ENCODE measurements at regions not wholly inside any gene's neighbourhood (a gene's known extent, or its start where the extent isn't known, plus 50 kb on each side); places are given as distances from the start of the nearest gene placed in this dataset.

DNA sequence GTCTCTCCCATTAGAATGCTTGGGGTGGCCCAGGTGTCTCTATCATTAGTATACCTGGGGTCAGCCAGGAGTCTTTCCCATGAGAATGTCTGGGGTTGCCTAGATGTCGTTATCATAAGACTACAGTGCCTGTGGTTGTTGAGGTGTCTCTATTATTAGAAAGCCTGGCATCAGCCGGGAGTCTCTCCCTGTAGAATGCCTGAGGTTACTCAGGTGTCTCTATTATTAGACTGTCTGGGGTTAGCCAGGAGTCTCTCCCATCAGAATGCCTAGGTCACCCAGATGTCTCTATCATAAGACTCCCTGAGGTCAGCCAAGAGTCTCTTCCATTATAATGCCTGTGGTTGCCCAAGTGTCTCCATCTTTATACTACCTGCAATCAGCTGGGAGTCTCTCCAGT is 1541.1 kb downstream of the UQCRFS1 start:
- in situ Hi-C loops (cut with MboI; ENCODE audit: low sequenced_read_pairs): no loop called here

DNA sequence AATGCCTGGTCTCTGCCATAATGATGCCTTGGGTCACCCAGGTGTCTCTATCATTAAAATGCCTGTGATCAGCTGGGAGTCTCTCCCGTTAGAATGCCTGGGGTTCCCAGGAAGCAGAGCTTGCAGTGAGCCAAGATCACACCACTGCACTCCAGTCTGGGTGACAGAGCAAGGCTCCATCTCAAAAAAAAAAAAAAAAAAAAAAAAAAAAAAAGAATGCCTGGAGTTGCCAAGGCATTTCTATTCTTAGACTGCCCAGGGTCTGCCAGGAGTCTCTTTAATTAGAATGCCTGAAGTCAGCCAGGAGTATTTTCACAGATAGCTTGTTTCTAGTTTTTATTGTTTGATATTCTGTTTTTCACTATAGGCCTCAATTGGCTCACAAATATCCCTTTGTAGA is 1552.5 kb downstream of the UQCRFS1 start:
- in situ Hi-C loops (cut with MboI; ENCODE audit: low sequenced_read_pairs): no loop called here

DNA sequence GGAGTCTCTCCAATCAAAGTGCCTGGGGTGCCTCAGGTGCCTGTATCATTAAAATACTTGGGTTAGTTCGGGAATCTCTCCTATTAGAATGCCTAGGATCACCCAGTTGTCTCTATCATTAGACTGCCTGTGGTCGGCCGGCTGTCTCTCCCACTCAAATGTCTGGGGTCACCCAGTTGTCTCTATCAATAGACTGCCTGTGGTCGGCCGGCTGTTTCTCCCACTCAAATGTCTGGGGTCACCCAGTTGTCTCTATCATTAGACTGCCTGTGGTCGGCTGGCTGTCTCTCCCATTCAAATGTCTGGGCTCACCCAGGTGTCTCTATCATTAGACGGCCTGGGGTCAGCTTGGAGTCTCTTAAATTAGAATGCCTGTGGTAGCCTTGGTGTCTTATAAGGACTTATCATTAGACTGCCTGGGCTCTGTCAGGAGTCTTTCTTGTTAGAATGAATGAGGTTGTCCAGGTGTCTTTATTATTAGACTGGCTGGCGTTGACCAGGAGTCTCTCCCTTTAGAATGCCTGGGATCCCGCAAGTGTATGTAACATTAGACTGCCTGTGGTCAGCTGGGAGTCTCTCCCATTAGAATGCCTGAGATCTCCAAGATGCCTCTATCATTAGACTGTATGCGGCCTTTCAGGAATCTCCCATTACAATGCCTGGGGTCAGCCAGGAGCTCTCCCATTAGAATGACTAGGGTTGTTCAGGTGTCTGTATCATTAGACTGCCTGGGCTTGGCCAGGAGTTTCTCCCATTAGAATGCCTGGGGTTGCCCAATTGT is 1555.5 kb downstream of the UQCRFS1 start:
- in situ Hi-C loops (cut with MboI; ENCODE audit: low sequenced_read_pairs): no loop called here

DNA sequence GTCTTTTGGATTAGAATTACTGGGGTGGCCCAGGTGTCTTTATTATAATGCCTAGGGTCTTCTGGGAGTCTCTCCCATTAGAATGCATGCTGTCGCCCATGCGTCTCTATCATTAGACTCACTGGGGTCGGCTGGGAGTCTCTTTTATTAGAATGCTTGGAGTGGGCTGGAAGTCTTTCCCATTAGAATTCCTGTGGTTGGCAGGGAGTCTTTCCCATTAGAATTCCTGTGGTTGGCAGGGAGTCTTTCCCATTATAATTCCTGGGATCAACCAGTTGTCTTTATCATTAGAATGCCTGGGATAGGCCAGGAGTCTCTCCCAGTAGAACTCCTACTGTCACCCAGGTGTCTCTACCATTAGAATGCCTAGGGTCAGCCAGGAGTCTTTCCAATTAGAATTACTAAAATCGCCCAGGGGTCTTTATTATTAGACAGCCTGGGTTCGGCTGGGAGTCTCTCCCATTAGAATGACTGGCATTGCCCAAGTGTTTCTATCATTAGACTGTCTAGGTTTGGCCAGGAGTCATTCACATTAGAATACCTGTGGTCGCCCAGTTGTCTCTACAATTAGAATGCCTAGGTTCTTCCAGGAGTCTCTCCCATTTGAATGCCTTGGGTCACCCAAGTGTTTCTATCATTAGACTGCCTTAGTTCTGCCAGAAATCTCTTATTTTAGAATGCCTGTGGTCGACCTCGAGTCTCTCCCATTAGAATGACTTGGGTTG is 1558.5 kb downstream of the UQCRFS1 start:
- in situ Hi-C loops (cut with MboI; ENCODE audit: low sequenced_read_pairs): no loop called here

DNA sequence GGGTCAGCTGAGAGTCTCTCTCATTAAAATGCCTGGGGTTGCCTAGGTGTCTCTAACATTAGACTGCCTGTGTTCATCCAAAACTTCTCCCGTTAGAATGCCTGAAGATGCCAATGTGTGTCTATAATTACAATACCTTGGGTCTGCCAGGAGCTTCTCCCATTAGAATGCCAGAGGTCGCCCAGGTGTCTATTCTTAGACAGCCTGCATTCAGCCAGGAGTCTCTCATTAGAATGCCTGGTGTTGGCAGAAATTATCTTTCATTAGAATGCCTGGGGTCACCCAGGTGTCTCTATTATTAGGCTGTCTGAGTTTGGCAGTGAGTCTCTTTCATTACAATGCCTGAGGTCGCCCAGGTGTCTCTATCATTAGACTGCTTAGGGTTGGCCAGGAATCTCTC is 1560.2 kb downstream of the UQCRFS1 start:
- in situ Hi-C loops (cut with MboI; ENCODE audit: low sequenced_read_pairs): no loop called here

DNA sequence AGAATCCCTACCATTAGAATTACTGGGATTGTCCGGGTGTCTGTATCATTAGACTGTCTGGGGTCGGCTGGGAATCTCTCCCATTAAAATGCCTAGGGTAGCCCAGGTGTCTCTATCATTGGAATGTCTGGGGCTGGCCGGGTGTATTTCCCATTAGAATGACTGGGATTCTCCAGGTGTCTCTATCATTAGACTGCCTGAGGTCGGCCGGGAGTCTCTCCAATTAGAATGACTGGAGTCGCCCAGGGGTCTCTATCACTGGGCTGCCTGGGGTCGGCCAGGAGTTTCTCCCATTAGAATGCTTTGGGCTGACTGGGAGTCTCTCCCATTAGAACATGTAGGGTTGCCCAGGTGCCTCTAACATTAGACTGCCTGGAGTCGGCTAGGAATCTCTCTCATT is 1560.7 kb downstream of the UQCRFS1 start:
- in situ Hi-C loops (cut with MboI; ENCODE audit: low sequenced_read_pairs): no loop called here

DNA sequence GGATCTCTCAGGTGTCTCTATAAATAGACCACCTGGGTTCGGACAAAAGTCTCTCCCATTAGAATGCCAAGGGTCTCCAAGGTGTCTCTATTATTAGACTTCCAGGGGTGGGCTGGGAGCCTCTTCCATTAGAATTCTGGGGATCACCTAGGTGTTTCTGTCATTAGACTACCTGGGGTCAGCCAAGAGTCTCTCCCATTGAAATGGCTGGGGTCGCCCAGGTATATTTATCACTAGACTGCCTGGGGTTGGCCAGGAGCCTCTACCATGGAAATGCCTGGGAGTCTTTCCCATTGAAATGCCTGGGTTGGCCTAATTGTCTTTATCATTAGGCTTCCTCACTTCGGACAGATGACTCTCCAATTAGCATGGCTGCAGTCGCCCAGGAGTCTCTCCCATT is 1565.5 kb downstream of the UQCRFS1 start:
- in situ Hi-C loops (cut with MboI; ENCODE audit: low sequenced_read_pairs): no loop called here

- in situ Hi-C loops (cut with MboI; ENCODE audit: low sequenced_read_pairs): no loop called here
Observed at GRCh38 chr19:27635401-27635800, 1577.5 kb downstream of the UQCRFS1 start.

- in situ Hi-C loops (cut with MboI; ENCODE audit: low sequenced_read_pairs): no loop called here
Observed at GRCh38 chr19:27618006-27618405, 1594.9 kb downstream of the UQCRFS1 start.

GRCh38 chr19:27580906-27581305 is 1632.0 kb downstream of the UQCRFS1 start:
- in situ Hi-C loops (cut with MboI; ENCODE audit: low sequenced_read_pairs): no loop called here

Measured in HL-60/S4 treated with phorbol 12-myristate 13-acetate at 8.2 ng/mL for 4 days and 3 days (cell line).